OCI-LY7 (cell line): ENCODE measurements at regions not wholly inside any gene's neighbourhood (a gene's known extent, or its start where the extent isn't known, plus 50 kb on each side); places are given as distances from the start of the nearest gene placed in this dataset.

ENCODE experiments used
- CTCF ChIP-seq: fragments of 200-600 bp; sonication (generic); conservative IDR thresholded peaks from 2 replicates; pipeline ENCODE4 v1.5.1; 2014; ENCODE audit warnings: mild to moderate bottlenecking, antibody characterized with exemption, low read length, moderate library complexity, mixed read lengths
- EZH2phosphoT487 ChIP-seq: fragments of 200-600 bp; sonication (generic); IDR thresholded peaks from 2 replicates; pipeline ENCODE4 v1.6.1; 2018; ENCODE audit warnings: low read depth, borderline replicate concordance, mild to moderate bottlenecking, mixed run types, antibody characterized with exemption, low read length, moderate library complexity, mixed read lengths

- TF ChIP-seq CTCF (no peak), EZH2phosphoT487 (no peak)
These were observed 172.0 kb downstream of the CYB561 start for GRCh38 chr17:63274146-63274545.
